WI38 (cell line): ENCODE measurements at regions not wholly inside any gene's neighbourhood (a gene's known extent, or its start where the extent isn't known, plus 50 kb on each side); places are given as distances from the start of the nearest gene placed in this dataset.
"Not testable (repeated sequence)": the region's sequence is repeated elsewhere in the genome, so short reads cannot be mapped to it uniquely, and the experiment has no call there.

Experiments used
- H3K4me3 ChIP-seq: 2 replicates; pipeline ENCODE4 v1.5.1; 2011; ENCODE audit warnings: low read depth, mild to moderate bottlenecking, control low read depth, low read length
- TF ChIP-seq, protein P1 (sequence below): IDR thresholded peaks from 2 replicates; pipeline ENCODE4 v1.5.1; 2012; ENCODE audit warnings: low read depth, mild to moderate bottlenecking, control low read depth, low read length

DNA sequence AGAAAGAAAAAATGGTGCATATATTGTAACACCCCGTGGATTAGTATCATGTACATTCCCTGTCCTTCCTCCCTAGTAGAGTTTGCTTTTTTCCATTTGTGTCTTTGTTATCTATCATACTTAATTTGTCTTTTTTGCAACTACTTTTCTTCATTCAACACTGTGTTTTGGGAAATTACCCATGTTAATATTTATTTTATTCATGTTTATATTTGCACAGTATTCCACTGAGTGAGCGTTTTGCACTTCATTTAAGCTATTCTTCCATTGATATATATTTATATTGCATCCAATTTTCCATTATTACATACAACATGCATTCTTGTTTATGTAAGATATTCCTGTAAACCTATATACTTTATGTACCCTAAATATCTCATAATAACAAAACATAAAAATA is 57.6 kb upstream of the FAM171A1 start:
- H3K4me3 ChIP-seq, result no peak overlapping the region
- TF ChIP-seq, protein P1, sequence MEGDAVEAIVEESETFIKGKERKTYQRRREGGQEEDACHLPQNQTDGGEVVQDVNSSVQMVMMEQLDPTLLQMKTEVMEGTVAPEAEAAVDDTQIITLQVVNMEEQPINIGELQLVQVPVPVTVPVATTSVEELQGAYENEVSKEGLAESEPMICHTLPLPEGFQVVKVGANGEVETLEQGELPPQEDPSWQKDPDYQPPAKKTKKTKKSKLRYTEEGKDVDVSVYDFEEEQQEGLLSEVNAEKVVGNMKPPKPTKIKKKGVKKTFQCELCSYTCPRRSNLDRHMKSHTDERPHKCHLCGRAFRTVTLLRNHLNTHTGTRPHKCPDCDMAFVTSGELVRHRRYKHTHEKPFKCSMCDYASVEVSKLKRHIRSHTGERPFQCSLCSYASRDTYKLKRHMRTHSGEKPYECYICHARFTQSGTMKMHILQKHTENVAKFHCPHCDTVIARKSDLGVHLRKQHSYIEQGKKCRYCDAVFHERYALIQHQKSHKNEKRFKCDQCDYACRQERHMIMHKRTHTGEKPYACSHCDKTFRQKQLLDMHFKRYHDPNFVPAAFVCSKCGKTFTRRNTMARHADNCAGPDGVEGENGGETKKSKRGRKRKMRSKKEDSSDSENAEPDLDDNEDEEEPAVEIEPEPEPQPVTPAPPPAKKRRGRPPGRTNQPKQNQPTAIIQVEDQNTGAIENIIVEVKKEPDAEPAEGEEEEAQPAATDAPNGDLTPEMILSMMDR, result no peak

DNA sequence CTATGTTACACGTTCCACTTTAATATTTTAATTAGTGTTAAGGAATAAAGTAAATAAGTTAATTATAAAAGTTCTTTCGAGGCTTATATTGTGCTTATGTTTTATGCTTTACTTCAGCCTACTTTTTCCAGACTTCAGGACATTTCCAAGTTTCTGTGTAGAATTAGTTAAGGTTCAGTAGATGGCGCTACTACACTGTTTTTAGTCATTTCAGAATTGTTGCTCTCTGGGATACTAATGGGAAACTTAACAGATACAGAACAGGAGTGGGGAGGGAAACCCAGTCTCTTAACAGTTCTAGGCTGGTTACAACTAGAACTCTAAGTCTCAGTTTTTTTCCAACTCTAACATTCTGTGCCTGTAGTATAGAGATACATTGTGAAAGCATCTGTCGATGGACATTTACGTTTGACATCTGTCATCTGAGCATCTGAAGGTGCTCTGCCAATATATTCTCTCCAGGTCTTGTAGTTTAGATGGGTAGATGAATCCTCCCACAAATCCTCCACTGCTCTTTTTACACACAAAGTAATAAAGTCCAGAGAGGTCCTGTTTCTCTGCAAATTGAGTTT is 56.8 kb upstream of the FAM171A1 start:
- TF ChIP-seq, protein P1, result peak; percentile 27; the same call in 1 of the 2 replicates
- H3K4me3 ChIP-seq, result no peak overlapping the region

DNA sequence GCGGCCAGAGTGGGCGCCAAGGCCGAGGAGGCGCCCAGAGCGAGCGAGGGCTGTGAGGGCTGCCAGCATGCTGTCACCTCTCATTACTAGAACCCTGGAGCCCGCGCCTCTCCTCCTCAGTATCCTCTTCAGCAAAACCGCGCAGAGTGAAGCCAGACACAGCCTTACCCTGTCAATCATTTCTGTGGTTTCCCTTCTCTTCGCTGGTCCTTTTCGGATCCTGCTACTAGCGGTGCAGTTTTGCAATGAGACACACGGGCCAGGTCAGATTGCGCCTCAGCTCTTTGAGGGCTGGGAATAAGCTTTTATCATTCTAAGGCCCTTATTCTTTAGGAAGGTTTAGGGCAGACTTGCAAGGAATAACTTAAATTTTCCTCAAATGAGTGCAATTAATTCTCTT is 55.5 kb upstream of the FAM171A1 start:
- H3K4me3 ChIP-seq, result no peak overlapping the region
- TF ChIP-seq, protein P1, result no peak

DNA sequence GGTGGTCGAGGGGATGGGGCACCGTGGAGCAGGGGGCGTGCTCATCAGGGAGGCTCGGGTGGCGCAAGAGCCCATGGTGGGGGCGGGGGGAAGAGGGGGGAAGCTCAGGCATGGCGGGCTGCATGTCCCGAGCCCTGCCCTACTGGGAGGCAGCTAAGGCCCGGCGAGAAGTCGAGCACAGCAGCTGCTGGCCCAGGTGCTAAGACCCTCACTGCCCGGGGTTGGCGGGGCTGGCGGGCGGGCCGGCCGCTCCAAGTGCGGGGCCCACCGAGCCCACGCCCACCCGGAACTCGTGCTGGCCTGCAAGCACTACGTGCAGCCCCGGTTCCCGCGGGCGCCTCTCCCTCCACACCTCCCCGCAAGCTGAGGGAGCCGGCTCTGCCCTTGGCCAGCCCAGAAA is 55.0 kb upstream of the FAM171A1 start:
- TF ChIP-seq, protein P1, result no peak
- no peak overlapping the region for H3K4me3 ChIP-seq

DNA sequence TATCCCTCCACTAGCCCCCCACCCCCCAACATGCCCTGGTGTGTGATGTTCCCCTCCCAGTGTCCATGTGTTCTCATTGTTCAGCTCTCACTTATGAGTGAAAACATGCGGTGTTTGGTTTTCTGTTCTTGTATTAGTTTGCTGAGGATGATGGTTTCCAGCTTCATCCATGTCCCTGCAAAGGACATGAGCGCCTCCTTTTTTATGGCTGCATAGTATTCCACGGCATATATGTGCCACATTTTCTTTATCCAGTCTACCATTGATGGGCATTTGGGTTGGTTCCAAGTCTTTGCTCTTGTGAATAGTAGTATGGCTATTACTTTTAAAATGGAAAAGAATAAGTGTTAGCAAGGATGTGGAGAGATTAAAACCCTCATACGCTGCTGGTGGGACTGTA is 50.8 kb upstream of the FAM171A1 start:
- H3K4me3 ChIP-seq, result not testable (repeated sequence)
